IPS DF 19.7 (cell line): ENCODE measurements at regions not wholly inside any gene's neighbourhood (a gene's known extent, or its start where the extent isn't known, plus 50 kb on each side); places are given as distances from the start of the nearest gene placed in this dataset.
"Not testable (repeated sequence)": the region's sequence is repeated elsewhere in the genome, so short reads cannot be mapped to it uniquely, and the experiment has no call there.

Source experiments
- DNase-seq: peaks from one replicate; pipeline ENCODE4 v3.0.0-alpha.2; 2013; ENCODE audit warnings: low read depth, low spot score

DNA sequence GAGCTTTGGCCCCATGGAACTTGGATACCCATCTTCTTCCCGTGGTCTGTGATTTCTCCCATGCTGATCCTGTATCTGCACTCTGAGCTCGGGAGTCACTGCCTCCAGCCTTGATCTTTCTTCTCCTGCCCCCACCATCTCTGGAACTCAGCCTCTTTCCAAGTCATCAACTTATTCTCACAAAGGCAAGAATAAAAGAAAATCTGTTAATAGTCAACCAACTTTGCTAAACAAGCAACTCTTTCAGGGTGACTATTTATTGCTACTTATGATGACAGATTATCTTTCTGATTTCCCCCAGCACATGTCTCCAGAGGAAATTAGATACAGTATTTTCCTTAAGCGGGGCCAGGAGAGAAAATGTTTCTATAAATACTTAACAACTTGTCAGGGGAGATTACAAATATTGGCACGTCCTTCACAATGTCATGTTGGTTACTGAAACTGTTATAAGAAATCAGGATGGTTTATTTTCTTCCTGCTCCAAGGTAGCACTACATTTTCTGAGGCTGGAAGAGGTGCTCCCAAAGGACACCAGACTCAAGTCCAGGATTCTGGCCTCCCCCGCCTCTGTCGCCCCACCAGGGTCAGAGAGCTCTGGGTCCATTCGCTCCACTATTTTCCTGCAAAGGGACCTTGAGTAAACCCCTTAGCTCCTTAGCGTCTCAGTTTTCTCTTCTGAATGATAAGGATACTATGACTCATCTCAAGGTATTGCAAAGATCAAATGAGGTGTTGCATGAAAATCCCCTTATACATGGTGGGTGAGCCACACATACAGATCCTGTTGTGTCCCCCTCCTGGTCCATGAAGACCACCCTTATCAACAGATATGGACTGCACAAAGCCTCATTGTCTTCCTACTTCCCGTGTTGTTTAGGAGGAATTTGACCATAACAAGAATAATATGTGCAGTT is 205.2 kb upstream of the WSCD1 start:
- DNase-seq: no peak

DNA sequence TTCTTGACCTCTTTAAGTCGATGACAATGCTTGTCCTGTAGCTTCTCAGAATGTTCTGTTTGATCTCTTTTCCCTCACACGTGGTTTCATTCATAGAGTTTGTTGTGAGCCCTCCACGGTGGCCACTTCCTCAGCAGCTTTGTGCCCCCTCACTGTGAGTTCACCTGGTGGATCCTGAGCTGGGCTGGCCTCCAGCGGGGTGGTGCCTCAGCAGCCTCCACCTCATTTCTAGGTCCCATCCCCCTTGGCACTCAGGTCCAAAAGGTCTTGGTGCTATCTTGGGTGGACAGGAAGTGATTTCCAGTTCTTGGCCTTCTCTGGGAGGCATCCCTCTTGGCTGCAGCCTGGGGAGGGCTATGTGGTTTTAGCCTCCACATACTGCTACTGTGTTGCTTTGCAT is 203.2 kb upstream of the WSCD1 start:
- no peak for DNase-seq

DNA sequence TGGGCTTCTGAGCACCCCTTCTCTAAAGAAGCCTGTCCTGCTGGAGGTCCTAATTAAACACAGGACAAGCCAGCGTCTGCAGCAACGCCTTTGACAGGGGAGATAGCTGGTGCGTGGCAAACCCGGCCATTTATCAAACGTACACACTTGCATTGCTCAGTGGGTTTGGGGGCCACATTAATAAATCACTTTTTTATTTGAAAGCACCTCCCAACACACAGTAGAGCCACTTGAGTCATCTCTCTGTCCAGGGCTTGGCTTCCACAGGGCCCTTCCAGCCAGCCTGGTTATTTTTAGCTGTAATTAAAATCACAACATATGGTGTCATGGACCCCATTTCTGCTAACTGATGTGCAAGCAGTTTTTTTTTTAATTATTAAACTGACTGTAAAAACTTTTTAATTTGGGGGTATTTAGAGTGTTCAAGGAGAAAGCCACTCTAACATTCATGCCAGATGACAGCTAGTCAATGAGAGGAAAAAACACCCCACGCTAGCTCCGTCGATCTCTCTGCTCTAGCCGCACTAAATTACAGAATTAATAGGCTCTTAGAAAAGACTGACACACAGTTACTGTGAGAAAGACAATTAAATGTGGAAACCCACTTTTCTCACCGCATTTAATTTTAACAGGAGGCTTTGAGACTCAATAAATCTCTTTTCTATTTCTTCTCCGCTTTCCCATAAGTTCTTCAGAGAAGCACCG is 201.0 kb upstream of the WSCD1 start:
- no peak for DNase-seq

DNA sequence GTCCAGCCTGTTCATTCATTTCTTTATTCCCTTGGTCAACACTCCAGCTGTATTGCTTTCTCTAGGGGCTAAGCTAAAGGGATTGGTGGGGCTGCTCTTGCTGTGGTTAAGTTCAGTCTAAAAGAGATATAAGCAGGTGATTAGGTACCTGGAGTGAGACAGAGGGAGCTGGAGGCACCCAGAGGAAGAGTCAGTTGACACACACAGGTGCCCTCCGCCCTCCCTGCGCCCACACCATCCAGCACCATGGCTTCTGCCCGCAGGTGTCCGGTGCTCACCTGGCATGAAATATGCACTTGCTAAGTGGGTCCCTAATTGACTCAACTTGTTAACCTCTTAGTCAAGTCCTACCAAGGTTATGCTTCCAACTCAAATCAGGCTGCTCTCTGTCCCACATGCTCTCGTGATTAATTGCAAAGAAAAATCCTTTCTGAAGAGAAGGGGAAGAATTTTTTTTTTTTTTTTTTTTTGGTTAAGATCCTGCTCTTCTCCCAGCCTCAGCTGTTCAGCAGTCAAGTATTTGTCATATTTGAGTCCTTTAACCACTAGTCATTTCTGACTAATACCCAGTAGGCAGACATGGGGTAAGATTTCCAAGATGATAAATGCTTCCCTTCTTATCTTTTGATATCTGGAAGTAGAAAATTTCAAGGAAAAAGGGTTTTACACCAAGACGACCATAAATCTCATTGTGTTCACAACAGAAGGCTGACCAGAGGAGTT is 199.8 kb upstream of the WSCD1 start:
- DNase-seq: no peak

DNA sequence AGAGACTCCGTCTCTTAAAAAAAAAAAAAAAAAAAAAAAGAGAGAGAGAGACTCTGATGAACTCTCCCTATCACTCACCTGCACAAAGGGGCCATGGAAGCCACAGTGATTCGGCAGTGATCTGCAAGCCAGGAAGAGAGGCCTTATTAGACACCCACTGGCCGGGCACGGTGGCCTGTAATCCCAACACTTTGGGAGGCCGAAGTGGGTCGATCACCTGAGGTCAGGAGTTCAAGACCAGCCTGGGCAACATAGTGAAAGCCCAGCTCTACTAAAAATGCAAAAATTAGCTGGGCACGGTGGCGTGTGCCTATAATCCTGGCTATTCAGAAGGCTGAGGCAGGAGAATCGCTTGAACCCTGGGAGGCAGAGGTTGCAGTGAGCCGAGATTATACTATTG is 198.5 kb upstream of the WSCD1 start:
- no peak for DNase-seq

DNA sequence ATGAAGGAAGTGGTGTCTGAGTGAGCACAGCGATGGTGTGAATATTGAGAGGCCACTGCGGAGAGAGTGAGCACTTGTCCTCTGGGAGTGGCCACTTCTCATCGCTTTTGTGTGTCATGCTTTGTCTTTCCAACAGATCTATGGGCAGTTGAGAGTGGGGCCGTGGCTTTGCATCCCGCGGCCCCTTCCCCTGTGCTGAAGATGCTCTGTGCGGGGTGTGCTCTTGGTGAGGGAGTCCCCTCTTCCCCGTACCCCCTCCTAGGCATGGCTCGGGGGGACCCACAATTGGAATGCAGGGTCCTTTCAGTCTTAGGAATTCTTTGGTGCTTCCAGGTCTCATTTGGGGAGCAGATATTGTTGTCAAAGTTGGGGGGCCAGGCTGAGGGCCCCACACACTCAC is 197.3 kb upstream of the WSCD1 start:
- no peak for DNase-seq

DNA sequence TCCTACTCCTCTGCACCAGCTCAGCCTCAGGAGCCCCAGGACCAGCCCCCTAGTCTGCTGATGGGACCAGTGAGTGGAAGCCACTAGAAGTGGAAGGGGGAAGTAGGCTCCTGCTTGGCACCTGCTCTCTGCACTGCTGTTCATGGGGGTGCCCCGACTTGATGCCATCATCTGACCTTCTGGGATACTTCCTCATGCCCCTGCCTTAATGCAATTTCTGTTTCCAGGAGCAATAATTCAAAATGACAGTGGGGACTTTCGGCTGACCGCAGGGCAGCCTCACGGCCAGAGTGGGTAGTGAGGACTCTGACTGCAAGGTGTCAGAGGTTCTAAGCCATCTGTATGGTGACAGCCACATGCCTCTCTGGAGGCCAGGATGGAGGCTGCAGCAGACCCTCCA is 196.4 kb upstream of the WSCD1 start:
- no peak for DNase-seq

DNA sequence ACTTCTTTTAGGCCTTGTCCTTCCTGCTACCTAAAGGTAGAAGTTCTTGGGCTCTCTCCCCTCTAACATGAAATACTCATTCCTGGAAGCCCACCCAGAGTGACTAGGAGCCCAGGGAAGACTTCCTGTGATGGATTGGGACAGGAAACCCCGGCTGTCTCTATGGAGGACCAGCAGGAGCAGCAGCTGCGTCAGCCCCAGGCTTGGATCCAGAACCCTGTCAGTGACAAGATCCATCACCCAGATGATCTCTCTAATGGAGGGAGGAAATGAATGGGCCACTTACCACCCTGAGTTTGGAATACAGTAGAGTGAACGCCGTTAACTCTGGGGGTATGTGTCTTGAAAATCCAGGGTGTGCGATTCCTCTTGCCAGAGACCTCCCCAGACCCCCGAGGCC is 195.7 kb upstream of the WSCD1 start:
- DNase-seq: no peak

DNA sequence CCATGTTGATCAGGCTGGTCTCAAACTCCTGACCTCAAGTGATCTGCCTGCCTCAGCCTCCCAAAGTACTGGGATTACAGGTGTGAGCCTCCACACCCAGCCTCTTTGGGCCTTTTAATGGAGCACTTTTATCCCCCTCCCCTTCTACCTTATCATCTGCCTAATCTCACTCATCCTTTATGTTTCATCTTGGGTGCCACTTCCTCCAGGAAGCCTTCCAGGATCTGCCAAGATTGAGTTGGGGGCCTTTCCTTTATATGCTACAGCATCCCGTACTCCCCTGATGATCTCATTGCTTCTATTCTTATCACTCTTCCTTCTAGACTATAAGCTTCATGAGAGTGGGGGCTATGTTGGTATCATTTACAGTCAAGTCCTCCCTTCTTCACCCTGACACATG is 192.8 kb upstream of the WSCD1 start:
- no peak for DNase-seq

DNA sequence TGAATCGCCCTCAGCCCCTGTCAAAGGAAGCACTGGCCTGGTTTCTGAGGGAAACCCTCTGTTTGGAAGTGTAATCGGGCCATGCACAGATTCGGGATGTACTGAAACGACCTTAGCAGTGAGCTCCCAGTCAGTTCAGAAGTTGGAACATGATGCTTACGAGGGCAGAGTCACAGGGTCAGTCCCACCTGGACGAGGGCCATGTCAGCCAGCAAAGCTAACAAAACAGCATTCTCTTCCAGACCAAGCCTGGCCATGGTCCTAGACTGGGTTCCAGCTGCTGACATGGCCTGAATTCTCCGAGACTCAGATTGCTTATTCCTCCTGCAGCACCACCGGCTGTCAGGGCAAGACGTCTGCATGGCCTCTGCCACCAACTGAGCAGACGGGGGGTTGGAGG is 192.2 kb upstream of the WSCD1 start:
- DNase-seq: no peak

DNA sequence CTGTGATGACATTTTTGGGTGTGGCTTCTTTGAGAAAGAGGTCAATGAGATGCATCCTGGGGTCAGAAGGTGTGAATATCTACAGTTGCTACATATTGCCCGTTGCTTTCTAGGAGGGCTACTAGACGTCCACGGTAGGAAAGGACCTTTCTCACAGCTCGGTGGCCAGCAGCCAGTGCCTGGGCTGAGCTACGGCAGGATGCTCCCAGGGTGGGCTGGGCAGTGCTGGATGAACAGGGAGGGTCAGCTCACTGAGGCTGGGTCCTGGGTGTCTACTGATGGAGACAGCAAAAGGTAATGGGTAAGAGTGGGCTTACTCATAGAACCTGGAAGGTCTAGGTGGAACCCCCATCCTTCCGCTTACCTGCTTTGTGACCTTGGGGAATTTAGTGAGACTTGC is 188.3 kb upstream of the WSCD1 start:
- no peak for DNase-seq

DNA sequence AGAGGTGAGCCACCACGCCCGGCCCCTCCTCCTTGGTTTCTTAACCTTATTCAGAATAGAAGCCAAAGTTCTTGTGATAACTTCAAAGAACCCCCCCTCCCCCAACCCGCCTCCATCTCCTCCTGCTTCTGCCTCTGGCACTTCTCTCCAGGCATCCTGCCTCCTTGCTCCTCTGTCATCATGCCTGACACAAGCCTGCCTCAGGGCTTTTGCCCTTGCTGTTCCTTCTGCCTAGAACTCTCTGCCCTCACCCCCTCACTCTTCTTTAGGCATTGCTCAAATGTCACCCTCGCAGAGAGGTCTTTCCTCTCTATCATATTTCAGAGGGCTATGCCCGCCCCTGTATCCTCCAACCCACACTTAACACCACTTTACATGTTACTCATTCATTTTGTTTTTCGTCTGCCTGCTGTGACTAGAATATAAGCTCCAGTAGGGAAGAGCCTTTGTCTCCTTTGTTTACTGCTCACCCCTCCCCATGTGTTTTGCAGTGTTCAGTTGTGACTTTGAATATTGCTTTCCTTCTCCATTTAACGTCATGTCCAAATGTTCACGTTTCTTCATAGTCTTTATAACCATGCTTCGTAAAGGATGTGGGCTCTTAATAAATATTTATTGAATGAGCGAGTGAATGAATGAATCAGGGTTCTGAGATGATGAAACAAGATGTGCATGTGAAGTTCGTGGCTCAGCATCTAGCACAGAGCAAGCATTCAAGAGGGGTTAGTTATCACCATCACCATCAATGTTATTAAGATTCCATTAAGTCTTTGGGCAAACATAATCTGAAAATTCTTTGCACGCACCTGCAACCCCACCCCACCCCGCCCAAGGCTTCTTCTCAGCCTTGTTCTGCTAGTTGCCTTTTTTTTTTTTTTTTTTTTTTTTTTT is 186.2 kb upstream of the WSCD1 start:
- DNase-seq: no peak

DNA sequence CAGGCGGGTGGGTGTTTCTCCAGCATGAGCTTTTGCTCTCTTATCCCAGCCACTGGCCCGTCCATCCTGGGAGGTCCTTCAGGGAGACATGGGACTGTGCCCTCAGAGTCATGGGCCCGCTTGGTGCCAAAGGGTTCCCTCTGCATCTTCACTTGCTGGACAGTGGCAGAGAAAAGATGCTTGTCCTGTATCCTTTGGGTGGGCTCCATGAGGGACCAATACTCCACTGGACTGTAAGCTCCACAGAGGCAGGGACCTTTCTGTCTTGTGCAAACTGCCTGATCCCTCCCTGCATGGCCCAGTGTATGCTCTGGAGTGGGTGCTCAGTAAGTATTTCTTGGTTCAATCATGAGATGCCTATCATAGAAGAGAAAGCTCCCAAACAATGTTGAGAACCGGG is 184.8 kb upstream of the WSCD1 start:
- no peak for DNase-seq

DNA sequence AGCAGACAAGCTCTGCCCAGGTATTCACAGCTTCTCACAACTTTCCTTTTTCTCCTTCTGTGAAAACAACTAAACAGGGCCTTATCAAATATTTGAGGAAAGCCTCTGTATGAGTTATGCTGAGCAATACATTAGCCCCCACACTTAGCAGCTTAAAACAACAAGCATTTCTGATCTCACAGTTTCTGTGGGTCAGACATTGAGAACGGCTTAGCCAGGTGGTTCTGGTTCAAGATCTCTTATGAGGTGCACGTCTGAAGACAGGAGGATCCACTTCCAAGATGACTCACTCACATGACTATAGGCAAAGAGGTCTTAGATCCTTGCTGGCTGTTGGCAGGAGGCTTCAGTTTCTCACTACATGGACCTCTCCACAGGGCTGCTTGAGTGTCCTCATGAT is 181.4 kb upstream of the WSCD1 start:
- no peak for DNase-seq

DNA sequence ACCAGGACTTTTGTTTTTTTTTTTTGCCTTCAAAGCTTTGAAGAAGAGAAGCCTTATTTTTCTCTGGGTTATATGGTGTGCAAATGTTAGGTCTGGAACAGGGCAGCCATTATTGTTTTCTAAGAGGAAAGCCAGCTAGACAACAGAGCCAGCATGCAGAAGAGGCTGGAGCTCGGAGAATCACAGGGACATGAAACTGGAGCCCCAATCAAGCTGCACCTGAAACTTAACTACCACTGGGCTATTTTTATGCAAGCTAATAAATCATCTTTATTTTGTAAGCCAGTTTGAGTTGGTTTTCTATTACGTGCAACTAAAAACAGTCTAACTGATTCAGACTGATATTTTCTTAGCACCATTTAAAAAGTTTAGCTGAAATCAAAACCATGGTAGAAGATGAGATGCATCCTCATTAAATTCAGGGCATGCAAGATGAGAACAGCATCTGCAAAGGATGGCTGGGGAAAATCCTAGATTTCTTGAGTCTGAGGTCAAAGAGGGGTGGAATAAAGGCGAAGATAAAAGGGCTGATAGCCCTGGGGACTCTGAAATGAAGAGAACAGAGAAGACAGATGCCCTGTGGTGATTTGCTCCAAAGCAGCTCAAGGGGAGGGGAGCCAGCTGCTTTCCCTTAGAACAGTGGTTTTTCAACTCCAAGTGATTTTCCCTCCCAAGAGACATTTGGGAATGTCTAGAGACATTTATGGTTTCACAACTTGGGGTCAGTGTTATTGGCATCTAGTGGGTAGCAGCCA is 177.1 kb upstream of the WSCD1 start:
- DNase-seq: no peak

DNA sequence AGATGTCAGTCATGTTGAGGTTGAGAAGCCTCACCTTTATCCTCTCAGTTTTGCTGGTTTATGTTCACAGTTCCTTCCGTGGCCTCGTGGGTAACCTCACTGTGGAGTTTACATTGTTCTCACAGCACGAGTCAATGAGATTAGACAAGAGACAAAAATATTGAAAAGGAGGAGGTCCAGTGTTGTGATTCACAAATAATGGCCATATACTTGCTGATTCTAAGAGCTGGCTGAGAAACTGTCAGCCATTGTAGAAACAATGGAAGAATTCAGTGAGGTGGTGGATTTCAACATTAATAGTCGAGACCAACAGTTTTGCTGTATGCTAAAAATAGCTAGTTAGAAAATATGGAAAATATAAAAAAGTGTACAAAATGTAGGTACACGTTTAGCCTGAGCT is 176.4 kb upstream of the WSCD1 start:
- DNase-seq: no peak

DNA sequence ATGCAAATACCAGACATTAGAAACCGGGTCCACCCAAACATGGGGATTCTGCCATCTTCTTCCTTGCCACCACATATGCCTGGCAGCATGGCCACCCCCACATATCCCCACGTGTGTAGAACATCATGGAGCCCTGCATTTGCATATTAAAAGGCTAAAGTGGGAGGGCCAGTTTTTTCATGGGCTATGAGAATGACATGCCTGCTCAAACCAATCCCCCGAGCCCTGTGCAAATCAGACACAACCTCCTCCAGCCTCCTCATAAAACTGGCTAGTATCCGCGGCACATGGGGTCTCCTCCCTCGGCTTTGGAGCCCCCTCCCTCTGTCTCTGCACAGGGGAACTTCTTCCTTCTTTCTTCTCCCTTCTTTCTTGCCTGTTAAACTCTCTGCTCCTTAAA is 174.9 kb upstream of the WSCD1 start:
- DNase-seq: no peak

DNA sequence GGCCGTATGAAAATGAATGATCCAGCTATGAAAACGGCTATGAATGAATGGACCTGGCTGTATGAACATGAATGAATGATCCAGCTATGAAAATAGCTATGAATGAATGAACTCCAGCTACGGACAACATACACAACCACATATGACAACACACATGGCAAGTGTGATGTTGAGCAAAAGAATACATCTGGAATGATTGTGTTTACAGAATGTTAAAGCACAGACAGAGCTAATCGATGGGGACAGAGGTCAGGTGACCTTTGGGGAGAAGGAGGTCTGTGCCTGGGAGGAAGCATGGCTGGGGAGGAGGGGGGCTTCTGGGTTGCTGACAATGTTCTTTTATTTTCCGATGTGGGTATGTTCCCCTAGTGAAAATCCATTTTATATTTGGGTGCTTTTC is 174.0 kb upstream of the WSCD1 start:
- DNase-seq: no peak

DNA sequence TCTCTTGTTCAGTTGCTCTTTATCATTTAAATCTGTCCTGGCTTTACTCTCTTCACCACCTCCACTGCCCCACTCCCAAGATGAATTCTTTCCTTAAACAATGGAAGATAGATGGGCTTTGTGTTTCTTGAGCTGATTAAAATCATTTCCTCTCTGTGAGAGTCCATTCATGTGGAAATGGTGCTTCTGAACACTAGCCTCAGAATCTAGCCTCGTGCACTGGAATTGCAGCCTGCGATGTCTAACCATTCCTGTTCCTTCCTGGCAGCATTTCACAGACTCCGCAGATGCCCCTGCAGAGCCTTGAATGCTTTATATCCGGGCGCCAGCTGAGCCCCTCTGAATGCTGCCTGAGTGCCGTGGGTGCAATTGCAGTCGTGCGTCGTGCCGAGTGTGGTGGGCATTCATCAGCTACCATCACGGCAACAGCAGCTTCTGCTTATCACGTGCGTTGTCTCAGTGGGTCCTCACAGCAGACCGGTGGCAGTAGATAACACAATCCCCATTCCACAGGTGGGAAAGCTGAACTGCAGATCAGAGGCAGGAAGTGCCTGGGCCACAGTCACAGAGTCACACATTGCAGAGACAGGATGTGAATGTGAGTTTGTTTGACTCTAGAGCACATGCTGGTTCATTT is 172.8 kb upstream of the WSCD1 start:
- DNase-seq: peak; percentile 86

DNA sequence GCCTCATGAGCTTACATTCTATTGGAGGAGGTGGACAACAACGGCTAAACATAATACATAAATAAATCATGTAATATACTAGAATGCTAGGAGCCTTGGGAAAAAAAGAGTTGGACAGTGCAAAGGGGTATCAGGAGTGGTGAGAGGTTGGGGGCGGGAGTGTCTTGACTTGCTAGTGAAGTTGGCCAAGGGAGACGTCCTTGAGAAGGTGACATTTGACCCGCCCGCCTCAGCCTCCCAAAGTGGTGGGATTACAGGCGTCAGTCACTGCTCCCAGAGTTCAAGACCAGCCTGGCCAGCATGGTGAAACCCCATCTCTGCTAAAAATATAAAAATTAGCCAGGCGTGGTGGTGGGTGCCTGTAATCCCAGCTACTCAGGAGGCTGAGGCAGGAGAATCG is 172.2 kb upstream of the WSCD1 start:
- not testable (repeated sequence) for DNase-seq
